HL-60 (cell line): ENCODE measurements at regions not wholly inside any gene's neighbourhood (a gene's known extent, or its start where the extent isn't known, plus 50 kb on each side); places are given as distances from the start of the nearest gene placed in this dataset.

Source experiments
- CTCF ChIP-seq: IDR thresholded peaks from one replicate; pipeline ENCODE4 v1.5.1; 2011; ENCODE audit warnings: low read length, control low read depth, inconsistent platforms; ENCODE audit not compliant: insufficient read depth
- POLR2AphosphoS5 ChIP-seq: IDR thresholded peaks from 2 replicates; pipeline ENCODE4 v1.6.1; 2012; ENCODE audit warnings: low read depth

GRCh38 chr4:149870008-149870407 lies 54.4 kb upstream of the IQCM start:
- TF ChIP-seq POLR2AphosphoS5 (no peak), CTCF (no peak)
